HG03442 (cell line): ENCODE measurements at regions not wholly inside any gene's neighbourhood (a gene's known extent, or its start where the extent isn't known, plus 50 kb on each side); places are given as distances from the start of the nearest gene placed in this dataset.

Experiments
- ATAC-seq: cut with Tn5 transposase; IDR thresholded peaks from one replicate; pipeline ENCODE4 v1.9.1; 2021; ENCODE audit warnings: mild to moderate bottlenecking, moderate library complexity; ENCODE audit not compliant: unreplicated experiment

DNA sequence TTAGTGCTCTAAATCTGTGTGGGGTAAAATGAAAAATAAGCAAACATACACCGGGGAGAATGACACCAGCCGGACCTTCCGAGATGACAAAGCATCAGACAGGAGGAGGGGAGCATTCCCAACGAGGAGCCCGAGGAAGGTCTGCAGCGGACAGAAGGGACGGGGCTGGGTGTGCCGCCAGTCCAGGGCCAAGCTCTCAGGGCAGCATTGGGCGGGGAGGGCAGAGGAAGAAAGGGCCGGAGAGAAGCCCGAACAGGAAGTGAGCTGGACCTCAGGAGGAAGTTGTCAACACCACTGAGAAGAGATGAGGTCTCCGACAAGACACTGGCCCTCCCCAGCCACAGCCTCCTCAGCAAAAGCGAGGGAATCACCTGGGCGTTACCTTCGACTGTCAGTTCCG is 182.6 kb upstream of the RNF32 start:
- ATAC-seq: no peak

DNA sequence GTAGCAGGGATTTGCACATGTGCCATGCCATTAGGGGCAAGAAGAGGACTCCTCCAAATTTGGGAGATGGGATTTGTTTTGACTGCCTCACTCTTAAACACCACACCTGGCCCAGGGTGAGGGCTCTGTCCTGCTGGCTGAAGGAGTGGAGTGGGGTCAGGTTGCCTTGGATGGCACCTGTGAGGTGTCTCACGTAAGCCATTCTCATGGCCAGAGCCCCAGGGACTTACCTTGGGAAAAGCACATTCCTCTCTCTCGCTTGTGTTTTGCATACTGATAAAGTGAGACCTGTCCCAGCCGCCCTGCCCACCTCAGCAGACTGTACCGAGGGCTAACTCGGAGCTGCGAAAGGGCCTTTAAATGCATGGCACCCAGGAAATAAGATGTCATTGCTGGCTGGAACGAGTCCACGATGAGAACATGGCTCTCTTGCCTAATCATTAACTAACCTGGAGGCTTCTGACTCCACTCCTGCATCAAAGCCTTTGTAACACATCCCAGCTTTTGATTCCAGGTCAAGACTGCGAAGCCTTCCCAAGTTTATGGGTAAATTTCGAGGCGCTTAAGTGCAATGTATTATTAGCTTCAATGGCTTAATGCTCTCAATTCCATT is 184.0 kb upstream of the RNF32 start:
- no peak for ATAC-seq

DNA sequence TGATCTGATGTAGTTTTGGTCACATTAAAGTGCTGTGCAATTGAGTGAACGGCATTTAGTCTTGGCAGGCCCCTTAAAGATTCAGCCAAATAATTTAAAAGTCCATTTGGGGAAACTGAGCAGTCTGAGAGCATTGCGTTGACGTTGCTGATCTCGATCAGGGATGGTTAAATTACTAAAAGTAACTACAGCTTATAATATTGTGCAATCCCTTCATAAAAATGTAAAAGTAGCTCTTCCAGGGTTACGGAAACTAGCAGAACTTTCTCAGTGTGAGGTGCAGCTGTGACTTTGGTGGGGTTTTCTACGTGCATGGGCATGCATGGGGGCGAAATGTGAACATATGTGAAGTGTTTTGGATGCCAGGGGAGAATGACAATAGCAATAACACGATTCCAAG is 184.5 kb upstream of the RNF32 start:
- ATAC-seq: no peak

DNA sequence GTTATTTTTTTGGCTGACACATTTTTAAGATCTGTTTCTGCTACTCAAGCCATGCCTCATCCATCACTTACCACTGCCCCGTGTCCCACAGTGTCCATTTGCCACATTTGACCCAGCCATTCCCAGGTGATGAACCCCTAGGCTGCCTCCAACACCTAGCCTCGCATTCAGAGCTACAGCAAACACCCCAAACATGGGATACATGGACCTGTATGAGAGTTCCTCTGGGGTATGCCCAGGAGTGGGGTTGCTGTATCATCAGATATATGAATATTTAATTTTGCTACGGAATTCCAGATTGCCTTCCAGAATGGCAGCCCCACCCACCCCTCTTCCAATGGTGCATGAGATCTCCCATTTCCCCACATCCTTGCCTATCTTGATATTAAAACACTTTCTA is 190.1 kb upstream of the RNF32 start:
- ATAC-seq: no peak

DNA sequence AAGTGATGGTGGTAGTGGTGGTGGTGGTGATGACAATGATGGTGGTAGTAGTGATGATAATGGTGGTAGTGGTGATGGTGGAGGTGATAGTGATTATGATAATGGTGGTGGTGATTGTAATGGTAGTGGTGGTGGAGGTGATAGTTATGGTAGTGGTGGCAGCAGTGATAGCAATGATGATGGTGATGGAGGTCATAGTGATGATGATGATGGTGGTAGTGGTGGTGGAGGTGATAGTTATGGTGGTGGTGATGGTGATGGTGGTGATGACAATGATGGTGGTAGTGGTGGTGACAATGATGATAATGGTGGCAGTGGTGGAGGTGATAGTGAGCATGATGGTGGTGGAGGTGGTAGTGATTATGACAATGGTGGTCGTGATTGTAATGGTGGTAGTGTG is 191.7 kb upstream of the RNF32 start:
- no peak for ATAC-seq

DNA sequence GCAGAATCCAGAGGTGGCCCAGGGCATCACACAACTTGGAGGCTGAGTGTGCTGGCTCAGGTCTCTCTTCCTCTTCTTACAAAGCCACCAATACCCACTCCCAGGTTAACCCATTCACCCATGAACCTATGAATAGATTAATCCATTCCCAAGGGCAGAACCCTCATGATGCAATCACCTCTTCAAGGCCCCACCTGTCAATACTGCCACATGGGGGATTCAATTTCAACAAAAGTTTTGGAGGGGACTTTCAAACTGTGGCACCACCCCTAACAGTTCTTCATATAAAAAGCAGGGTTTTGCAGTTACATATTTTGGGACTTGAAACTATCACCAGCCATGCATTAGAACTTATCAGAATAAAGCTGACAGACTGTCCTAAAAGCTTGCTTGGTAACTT is 193.6 kb upstream of the RNF32 start:
- no peak for ATAC-seq

DNA sequence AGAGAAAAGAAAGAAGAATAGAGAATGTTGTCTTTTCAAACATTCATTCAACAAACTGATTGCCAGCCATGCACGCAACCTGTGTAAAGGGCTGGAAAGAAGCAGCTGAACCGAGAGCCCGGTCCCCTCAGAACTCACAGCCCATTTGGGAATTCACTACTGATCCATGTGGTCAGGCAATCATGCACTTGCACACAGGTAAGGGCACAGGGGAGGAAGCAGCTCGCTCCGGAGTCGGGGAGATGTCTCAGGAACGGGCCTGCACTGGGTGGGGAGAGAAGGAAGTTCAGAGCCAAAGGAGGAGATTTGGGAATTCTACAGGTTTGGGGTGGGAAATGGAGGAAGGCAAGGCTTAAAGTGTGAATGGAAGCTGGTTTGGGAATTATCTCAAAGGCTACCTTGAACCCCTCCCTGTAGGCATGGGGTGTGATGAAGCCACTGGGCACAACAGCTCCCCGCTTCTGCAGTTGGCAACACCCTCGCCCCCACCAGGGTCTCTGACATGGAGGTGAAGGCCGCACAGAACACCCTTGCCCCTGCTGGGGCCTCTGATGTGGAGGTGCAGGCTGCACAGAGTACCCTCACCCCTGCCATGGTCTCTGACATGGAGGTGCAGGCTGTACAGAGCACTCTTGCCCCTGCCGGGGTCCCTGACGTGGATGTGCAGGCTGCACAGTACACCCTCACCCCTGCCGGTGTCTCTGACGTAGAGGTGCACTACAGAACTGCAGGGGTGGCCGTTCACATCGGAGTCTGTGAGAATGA is 194.4 kb upstream of the RNF32 start:
- ATAC-seq: no peak

DNA sequence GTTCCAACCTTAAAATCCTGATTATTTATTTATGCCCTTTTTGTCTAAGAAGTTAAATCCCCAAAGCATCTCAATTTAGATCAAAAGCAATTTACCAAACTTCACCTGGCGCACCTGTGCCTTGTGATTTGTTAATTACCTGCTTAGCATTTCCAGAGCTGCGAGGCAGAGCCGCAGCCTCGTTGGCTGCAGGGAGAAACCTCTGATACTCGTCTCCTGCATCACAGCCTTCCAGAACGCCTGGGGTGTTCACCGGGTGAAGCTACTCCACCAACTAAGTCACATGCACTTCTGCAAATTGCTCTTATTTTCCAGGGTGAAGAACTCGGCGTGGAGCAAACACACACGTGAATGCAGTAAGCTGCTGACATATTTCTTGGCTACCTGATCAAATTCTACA is 198.1 kb upstream of the RNF32 start:
- ATAC-seq: no peak

DNA sequence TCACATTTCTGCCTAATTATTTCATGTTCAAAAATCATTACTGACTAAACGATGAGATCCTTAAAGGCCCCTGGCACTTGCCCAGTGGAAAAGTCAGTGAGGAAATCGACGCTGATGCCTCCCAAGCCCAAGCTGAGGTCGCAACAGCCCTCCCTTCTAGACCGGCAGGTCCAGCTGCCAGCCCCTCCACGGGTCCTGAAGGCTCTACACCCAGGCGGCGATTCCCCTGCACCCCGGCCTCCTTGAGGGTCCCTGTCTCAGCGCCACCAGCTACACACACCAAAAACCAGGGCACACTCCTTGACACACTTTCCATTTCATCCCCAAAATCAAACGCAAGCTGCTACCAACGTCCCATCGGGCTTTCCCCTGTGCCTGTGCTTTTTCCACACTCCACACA is 200.1 kb upstream of the RNF32 start:
- ATAC-seq: no peak

DNA sequence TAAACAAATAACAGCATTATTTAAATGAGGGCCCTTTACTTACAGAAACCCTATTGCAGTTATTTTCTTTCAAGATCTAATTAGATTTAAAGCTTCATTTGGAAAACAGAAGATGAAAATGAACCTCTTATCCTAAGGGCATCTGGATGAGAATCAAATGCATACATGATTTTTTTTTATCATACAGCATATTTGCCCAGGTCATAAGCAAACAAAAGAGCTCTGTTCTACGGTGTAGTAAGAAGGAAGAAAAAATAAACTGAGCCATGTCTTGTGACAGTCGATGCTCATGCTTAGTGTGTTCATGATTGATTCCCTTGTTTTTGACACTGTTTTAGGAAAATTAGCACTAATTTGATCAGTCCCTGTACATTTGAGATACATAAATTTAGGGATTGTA is 202.6 kb upstream of the RNF32 start:
- ATAC-seq: no peak

DNA sequence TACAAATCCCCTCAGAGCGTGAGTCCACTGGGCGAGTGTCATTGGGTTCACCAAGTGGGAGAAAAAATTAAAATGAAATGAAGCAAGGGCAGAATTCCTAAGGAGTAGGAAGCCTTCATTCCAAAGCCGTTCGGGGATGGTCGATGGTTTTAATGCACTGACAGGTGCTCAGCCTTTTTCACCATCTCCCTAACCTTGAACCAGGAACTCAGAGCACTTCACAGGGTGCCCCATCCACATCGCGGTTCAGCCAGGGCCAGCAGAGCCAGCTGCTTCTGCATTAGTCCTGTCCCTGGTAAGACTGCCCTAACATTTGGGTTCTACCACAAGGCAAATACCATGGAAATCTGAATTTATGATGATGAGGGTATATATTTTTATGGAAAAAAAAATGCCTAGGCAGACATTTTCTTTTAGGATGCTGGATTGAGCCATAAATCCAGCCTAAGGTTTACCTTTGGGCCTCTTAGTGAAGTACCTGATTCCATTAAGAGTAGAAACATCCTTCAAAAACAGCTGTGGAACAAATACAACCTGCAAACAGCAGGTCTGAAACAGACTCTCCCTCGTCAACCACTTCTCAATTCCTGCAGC is 203.5 kb upstream of the RNF32 start:
- no peak for ATAC-seq

DNA sequence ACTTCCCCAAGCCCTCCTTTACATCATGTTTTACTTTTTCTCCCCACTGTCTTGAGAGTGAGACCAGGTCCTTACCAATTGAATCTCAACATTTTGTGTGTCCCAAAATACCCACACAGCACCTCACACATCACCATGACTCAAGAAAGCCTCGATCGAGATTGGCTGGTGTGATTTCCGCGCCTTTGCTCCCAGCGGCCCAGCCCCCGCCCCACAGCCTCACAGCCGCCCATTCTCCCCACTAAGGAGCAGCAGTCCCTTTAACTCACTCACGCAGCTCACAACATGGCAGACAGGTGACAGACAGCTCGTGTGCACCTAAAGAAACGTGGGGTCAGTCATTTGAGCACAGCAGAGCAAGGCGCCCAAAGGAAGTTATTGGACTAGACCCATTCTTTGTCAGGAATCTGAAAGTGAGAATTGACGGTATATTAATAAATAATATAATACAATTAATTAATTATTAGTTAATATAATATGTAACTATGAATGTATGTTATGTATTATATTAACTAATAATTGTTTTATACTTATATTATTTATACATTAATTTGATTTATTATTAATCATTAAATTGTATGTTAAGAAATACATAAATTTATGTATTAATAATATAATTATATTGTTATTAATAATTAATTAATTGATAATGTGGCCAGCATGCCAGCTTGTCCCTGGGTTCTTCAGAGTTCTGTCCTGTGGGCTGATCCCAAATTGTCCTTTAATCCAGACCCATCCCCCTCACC is 204.9 kb upstream of the RNF32 start:
- no peak for ATAC-seq

DNA sequence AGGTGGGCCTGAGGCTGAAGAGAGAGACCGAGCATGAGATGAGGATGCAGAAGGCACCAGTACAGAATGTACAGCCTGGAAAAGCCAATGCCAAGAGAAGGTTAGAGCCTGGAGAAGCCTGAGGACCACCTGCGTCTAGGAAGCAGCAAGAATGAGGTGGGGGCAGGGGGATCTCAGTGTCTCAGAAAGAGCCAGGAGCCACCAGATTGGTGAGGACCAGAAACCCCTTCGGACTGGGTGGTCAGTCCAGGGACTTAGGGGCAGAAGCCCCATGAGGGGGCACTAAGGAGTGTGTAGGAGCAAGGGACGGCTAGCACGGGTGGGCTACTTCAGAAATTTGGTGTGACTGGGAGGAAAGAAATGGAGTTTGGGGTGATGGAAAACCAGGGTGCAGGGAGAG is 205.9 kb upstream of the RNF32 start:
- ATAC-seq: no peak

DNA sequence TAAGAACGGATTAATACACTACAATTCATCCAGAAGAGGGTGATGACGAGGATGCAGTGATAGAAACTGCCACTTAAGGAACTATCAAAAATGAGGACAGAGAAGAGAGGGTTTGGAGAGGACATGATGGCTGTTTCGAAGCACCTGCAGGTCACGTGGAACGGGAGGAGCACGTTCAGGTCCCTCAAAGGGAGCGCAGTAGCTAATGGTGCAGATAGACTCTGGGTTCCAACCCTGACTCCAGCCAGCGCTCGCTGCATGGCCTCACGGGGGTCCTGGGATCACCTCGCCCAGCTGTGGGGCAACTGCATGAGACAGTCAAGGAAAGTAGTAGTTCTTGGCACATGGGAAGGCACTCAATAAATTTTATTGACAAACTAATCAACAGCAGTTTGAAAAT is 208.6 kb upstream of the RNF32 start:
- no peak for ATAC-seq

DNA sequence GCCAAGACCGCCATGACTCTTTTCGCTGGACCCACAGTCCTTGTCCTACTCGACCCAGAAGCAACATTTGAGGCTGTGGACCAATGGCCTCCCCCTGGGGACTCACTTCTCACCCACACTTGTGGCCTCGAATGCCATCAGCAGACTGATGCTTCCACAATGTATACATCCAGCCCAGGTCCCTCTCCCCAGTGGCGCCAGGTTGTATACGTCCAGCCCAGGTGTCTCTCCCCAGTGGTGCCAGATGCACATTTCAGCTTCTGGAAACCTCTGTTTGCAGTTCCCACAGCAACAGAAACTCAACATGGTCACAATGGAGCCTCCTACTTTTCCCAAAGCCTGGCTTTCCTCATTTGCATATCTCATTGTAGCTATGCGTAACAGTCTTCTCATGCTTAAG is 210.5 kb upstream of the RNF32 start:
- ATAC-seq: no peak

DNA sequence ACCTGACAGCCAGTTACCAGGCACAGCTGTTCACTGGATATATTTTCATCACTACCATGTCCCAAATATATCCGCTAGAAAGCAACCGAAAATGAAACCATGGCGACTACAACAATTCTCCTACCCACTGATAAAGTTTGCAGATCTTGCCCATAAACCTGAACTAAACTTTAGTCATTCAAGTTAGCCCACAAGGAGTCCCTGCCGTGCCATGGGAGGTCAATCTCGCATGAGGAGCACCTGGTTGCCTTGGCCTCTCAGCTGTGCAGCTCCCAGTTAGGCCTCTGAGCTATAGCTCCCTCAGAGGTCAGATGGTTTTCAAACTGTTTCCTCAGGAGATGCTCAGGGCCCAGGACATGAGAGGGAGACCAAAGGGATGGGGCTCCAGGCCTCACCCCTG is 211.1 kb upstream of the RNF32 start:
- no peak for ATAC-seq

DNA sequence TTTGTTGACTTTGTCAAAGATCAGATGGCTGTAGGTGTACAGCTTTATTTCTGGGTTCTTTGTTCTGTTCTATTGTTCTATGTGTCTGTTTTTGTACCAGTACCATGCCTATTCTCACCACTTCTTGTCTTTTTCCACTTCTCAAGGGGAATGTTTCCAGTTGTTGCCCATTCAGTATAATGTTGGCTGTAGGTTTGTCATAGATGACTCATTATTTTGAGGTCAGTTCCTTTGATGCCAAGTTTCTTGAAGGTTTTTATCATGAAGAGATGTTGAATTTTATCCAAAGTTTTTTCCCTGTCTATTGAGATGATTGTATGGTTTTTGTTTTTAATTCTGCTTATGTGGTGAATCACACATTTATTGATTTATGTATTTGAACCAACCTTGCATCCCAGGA is 216.7 kb upstream of the RNF32 start:
- ATAC-seq: no peak

DNA sequence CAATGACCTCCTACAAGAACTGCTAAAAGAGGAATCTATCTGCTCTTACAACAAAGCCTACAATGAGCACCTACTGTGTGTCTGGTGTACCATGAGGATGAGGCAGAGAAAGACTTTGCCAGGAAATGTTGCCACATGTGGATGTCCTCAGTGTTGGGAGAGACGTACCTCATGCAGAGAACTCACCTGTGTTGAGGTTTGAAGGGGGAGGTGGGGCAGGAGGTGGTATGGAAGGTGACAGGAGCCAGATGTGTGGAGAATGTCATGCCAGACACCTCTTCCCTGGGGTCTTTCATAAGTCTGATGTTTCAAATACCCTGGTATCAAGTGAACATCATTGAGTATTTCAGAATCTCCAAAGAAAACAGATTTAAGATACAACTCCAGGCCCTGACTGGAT is 220.1 kb upstream of the RNF32 start:
- no peak for ATAC-seq

DNA sequence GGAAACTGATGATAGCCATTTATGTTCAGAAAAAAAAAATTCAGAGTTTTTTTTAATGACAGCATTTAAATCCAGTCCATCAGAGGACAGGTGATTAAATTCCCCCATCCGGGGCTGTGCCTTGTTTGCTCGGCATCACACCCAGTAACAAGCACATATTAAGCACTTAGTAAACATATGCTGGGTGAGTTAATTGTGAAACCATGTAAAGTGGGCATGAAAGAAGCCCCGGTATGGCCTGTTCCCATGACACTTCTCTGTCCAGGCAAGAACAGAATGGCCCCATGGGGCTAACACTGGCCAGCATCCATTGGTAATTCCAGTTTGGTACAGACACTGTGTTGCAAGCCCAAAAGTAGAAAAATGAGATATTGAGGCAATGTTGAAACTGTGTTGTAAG is 220.8 kb upstream of the RNF32 start:
- no peak for ATAC-seq

DNA sequence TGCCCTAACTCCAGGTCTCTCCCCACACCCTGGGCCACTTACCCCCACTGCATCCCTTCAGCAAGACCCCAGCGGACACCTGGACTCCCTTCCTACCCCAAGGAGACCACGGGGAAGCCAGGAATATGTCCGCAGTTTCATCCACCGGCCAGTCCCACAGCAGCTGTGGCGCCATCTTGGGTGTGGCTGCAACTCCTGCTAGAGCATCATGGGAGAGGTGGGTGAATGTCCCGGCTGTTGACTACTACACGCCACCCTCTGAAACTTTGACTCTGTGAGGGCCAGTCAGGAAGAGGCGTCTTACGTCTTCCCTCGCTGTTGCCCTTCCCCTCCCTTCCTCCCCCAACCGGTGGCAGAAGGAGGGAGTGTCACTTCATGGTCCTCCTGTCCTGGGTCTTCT is 238.3 kb upstream of the RNF32 start:
- no peak for ATAC-seq

DNA sequence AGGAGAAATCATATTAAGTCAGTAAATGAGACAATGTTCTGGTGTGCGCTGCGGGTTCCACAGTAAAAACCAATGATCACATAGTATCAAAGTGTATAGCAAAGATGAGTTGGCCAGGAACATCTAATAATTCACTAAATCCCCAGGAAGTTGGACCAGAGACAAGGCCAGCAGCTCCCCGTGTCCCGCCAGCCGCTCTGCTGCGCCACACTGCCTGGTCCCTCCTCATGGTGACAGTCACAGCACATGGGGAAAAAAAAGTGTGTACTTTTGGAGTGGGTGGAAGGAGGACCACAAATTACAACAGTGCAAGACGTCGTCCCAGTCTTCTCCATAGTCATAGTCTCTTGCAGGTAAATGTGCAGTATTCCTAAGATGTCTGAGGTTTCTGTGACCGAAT is 239.0 kb upstream of the RNF32 start:
- ATAC-seq: no peak

DNA sequence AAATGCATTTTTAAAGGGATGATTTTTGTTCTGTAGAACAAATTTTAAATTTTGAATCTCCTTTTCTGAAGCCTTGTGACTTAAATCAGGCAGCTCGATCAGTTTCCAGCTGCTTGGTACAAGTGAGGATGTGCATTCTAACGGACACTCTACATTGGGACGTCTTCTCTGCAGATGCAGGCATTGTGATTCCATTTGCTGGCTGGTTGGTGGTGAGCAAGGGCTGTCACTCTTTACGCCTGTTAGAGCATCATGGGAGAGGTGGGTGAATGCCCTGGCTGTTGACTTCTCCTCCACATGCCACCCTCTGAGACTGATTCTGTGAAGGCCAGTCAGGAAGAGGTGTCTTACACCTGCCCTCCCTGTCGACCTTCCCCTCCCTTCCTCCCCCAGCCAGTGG is 240.5 kb upstream of the RNF32 start:
- no peak for ATAC-seq
